Renal cortical epithelial cell (primary cell): ENCODE measurements at regions not wholly inside any gene's neighbourhood (a gene's known extent, or its start where the extent isn't known, plus 50 kb on each side); places are given as distances from the start of the nearest gene placed in this dataset.

Experiments
- DNase-seq: peaks from one replicate; pipeline ENCODE4 v3.0.0-alpha.2; 2011; ENCODE audit warnings: low read depth

- no peak for DNase-seq
Measured at GRCh38 chr6:88246654-88247053, 80.5 kb upstream of the CNR1 start.

- DNase-seq: no peak
Measured at GRCh38 chr6:88244721-88245120, 78.6 kb upstream of the CNR1 start.

DNA sequence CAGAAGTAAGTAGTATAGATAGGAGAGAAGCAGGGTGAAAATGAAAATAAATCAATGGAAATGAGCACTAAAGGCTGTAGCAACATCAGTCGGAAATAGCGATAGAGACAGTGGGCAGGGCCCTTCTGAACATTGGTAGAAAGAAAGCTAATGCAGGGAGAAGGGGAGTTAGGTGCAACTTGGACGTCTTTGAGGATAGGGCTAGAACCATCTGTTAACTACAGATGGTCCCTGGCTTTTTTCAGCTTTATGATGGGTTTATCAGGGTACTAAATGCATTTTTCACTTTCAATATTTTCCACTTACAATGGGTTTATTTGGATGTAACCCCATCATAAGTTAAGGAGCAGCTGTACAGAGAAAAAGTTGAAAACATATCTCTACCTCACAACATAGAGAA is 72.8 kb upstream of the CNR1 start:
- DNase-seq: no peak

DNA sequence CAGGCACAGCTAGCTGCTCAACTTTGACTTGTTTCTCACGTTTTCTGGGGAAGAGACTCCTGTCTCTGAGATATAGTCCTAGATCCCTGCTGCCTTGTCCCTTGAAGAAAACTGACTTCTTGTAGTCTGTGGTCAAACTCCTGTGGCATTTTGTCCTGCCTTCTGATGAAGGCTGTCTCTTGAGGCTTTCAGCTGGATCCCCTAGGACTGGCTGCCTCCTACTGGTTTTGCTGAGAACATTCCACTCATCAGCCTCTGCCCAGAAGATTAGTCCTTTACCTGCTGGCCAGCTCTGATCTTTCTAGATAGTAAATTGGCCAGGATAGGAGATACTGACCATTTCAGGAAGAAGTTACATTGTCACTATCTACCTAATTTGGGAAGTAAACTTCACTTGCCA is 71.9 kb upstream of the CNR1 start:
- peak; percentile 42 for DNase-seq

DNA sequence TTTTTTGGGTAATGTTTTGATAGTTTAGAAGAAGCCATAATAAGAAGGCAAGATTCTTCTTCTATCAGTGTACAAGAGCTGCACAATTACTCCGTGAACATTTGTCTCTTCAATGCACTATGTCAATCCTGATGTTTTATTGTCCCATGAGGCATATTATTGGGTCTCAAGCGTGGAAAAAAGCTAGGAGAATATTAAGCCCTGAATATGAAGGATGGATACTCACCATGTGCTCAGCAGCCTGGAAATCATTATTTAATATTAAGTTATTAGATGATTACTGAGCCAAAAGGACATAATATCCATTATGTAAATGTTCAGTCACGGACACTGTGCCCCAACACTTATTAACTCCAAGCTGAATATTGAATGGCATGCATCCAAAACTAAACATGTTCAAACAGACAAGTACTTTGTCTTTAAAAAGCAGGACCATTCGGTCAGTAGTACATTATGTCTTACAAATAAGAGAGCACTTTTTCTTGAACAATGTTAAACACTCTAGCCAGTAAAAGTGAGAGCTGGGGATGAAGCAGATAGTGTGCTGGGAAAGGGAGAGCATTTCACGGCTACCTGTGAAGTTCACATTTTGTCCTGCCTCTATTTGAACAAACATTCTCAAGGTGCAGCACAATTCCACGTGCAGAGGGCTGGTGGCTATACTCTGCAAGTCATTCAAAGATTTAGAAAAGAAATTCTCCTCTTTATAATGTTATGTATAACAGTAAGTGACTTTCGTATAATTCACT is 70.6 kb upstream of the CNR1 start:
- DNase-seq: peak; percentile 11

GRCh38 chr6:88232753-88233152 is 66.6 kb upstream of the CNR1 start:
- DNase-seq: no peak

GRCh38 chr6:88223298-88223697 is 57.2 kb upstream of the CNR1 start:
- no peak for DNase-seq

GRCh38 chr6:88220493-88220892 is 54.3 kb upstream of the CNR1 start:
- DNase-seq: peak; percentile 17

- DNase-seq: no peak
Measured at GRCh38 chr6:88216182-88216581, 50.0 kb upstream of the CNR1 start.
